GM21367 (cell line): ENCODE measurements at regions not wholly inside any gene's neighbourhood (a gene's known extent, or its start where the extent isn't known, plus 50 kb on each side); places are given as distances from the start of the nearest gene placed in this dataset.
A peak's percentile ranks its signal among the peaks of the same experiment; 100 is the strongest.

ENCODE experiments used
- ATAC-seq: cut with Tn5 transposase; IDR thresholded peaks from one replicate; pipeline ENCODE4 v1.9.1; 2021; ENCODE audit not compliant: unreplicated experiment

DNA sequence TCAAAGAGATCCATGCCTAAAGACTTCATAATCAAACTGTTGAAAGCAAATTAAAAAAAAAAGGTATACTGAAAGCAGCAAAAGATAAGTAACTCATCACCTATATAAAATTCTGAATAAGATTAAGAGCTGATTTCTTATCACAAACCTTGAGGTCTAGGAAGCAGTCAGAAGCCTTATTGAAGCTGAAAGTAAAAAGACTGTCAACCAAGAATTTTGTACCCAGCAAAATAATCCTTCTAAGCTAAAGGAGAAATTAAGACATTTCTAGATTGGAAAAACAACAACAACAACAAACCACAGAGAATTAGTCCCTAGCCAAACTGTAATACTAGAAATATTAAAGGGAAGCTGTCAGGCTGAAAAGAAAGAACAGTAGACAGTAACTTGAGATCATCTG is 622.9 kb downstream of the PCDH7 start:
- no peak for ATAC-seq

DNA sequence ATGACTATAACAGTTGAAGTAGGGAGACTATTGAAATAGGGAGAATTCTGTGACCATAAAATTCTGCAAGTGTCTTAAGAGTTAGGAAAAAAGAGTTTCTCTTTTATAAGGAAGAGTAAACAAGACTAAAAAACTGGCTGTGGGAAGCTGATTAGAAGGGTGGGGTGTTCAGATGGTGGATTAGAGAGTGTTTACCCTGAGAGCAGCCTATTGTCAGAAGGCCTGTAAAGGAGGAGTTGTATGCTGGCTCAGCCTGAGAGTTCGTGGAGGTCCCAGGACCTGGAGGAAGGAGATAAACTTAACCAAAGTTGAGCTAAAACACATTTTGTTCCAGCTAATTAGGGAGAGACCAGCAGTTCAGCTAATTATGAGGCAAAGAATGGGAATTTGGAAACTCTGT is 629.7 kb downstream of the PCDH7 start:
- ATAC-seq: no peak

GRCh38 chr4:31351695-31352094 is 631.5 kb downstream of the PCDH7 start:
- ATAC-seq: no peak

DNA sequence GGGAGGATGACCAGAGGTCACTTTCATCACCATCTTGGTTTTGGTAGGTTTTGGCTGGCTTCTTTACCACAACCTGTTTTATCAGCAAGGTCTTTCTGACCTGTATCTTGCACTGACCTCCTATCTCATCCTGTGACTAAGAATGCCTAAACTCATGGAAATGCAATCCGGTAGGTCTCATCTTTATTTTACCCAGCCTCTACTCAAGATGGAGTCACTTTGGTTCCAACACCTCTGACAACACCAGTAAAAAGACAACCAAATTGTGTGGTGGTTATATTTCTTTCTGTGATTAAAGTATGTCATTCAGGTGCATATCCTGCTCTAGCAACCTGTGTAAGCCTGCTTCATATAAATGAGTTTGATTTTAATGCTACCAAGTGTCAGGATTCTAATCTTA is 636.7 kb downstream of the PCDH7 start:
- ATAC-seq: no peak

- no peak for ATAC-seq
These were observed 640.6 kb downstream of the PCDH7 start for GRCh38 chr4:31360786-31361185.

- no peak for ATAC-seq
These were observed 642.6 kb downstream of the PCDH7 start for GRCh38 chr4:31362756-31363155.

- no peak for ATAC-seq
These were observed 645.0 kb downstream of the PCDH7 start for GRCh38 chr4:31365006-31365690.

DNA sequence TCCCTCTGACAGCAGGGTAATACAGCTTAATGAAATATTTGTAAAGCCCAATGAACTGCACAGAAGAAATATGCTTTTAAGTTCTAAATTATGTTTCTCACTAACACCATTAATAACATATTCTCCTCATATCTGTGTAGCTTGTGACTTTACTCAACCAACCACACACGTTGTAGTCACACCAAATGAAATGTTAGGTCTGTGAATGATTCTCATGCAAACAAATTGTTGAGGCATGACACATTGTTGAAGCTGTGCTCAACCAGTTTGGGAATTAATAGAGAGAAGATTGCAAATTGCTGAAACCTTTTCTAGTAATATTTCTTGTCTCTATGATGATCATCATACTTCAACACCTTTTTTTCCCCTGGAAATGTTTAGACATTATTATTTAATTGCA is 645.9 kb downstream of the PCDH7 start:
- ATAC-seq: no peak

GRCh38 chr4:31370866-31371465 is 650.8 kb downstream of the PCDH7 start:
- ATAC-seq: peak; percentile 94

DNA sequence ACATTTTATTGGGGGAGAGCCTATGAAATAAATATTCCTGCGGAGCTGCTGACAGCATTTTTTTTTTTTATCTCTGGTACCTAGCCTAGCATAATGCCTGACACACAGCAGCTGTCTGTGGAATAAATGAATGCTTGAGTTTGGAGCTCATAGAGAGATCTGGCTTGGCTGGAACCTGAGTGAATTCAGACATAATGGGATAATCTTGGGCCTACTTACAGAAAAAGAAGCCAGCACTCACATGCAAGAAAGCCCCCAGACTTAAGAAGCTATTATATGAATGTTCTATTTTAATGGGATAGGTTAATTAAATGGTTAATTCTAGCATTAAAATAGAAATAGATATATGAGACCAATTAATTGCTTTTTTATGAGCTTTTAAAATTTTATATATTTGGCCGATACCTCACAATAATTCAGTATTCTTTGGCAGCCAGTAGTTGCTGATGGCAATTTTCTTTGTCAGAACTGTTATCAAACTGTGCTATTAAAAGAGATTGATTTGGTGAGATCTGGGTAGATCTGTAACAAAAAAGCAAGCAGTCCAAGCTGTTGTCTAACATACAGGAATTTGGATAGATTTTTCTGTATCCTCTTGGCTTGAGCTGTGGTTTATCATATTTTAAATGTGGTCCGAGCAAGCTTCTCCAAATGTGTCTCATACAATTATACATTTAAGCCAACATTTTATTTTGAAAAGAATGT is 654.2 kb downstream of the PCDH7 start:
- ATAC-seq: no peak

DNA sequence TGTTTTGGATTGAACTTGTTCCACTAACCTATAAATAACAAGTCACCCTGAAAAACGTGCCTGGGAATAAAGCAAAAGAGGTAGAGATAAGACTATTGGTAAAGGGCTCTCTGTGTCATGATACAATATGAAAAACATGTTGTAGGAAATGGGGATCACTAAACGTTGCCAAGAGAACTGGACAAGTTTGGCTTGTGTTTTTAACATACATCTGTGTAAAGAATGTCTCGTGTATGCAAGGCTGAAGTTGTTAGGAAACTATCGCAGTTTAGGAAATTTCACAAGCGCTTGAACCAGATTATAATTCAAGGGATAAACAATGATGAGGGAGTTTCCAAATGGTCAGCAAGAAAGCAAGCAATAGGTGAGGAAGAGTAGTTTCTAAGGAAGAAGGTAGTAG is 655.8 kb downstream of the PCDH7 start:
- no peak for ATAC-seq

GRCh38 chr4:31379364-31379763 is 659.2 kb downstream of the PCDH7 start:
- ATAC-seq: no peak

DNA sequence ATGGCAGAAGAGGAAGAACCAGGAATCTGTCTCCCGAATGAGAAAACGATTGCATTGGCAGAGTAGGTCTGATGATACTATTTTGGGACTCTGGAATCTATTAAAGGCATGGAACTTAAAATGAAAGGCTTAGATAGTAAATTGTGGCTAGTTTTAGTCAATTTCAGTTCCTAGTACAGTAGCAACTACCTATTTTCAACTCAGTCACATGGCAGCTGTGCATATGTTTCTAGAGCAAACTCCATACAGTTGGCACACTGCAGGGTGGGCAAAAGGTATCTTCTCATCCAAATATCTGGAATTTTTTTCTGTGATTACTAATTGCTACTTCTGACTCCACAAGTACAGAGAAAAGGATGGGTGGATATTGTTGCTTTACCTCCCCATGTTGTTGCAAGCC is 663.6 kb downstream of the PCDH7 start:
- ATAC-seq: no peak

DNA sequence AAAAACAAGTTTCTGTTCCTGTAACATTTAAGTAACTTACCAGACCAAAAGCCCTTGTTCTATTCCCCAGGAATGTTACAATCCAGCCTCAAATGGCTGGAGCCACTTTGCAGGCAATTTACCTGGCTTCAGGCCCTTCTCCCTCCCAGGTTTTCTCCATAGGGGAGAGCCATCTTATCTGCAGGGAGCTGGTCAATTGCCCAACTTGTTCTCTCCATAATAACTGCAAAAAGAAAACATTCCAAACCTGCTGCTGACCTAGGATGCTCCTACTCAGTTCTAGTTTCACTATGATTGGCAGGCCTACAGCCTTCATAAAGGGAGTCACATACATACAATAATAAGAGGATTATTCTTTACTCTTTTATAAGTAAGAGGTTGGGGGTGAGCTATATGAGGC is 670.7 kb downstream of the PCDH7 start:
- no peak for ATAC-seq

DNA sequence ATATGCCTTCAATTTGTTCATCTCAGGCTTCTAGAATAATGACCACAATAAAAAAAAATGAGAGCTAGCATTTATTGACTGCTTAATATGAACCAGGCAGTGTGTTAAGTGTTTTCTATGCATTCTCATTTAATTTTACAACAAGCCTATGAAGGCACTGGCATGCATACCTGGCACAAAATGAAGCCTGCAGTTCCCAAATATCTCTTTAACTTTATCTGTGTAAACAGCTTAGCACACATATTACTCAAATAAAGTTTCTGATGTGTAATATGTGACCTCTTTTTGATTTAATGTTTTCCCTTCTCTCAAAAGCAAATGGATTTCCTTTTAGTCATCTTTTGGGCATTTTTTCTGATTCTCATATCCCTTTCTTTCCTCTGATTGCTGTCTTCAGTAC is 671.8 kb downstream of the PCDH7 start:
- ATAC-seq: no peak

DNA sequence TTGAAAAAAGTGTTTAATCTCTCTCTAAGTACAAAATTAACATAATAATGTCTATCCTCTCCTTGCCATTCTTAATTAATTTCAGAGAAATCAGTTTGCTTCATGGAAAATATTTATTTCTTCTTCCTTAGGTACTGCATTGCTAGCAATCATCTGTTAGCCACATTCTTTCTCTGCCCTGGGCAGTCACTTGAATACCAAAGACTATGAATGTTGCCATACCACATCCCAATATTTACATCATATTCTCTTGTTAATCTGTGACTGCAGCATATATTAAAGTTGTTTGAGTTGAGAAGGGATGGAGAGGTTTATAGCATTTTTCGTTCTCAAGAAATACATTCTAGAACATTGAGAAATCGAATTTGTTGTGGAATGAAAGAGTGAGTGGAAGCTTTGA is 672.8 kb downstream of the PCDH7 start:
- ATAC-seq: no peak

GRCh38 chr4:31408121-31408520 is 688.0 kb downstream of the PCDH7 start:
- no peak for ATAC-seq

DNA sequence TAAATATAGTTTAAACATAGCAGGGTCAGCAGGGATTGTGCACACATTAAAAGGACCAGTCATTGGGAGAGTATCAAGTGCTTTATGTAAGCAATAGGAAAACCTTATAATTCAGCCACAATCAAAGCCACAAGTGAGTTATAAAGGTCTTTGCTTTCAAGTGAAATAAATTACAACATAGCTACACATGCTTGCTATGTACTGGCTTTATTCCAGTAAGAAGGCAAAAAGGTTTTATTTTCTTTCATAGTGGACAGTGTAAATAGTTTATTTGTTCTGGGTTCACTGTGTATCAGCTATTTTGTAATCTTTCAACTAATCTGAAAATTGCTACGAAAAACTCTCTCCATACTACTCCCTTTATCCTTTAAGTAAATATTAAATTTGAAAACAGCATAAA is 691.4 kb downstream of the PCDH7 start:
- ATAC-seq: no peak

GRCh38 chr4:31415629-31416028 is 695.5 kb downstream of the PCDH7 start:
- no peak for ATAC-seq

GRCh38 chr4:31416498-31416897 is 696.3 kb downstream of the PCDH7 start:
- ATAC-seq: no peak

DNA sequence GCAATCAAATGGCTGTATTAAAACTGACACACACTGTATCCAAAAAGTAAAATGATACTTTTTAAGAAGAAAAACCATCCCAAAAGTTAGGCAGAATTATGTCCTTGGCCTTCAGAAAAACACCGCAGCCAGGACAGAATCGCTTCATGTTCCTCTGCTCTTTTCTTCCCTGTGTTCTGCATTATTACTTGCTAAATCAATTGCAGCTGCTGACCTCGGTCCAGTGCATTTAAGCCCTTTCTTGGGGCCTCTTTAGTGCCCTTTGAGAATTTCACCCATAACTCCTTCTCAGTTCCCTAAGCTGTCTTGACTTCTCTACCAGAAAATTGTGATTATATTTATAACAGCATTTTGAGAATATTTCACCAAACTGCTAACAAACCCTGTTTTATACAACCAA is 696.9 kb downstream of the PCDH7 start:
- no peak for ATAC-seq

- no peak for ATAC-seq
These were observed 701.8 kb downstream of the PCDH7 start for GRCh38 chr4:31422006-31422405.
